ENCODE measurements at regions not wholly inside any gene's neighbourhood (a gene's known extent, or its start where the extent isn't known, plus 50 kb on each side); places are given as distances from the start of the nearest gene placed in this dataset.

- Histone ChIP-seq H3K9me3 (replicated peaks in 1 of 2; ENCODE audit: control insufficient read depth in 1 of 2, insufficient read depth in 1 of 2, low read length in 2 of 2) (no peaks in the 10 kb centered on the region), H3K36me3 (replicated peaks in 1 of 2; ENCODE audit: control insufficient read depth in 1 of 2, insufficient read depth in 2 of 2, low read length in 2 of 2) (no peaks in the 10 kb centered on the region), H3K27ac (ENCODE audit: low read depth in 1 of 2, low read length in 2 of 2) (no peak overlapping the region), H3K9ac (ENCODE audit: insufficient read depth, low read length, poor library complexity, severe bottlenecking) (no peak overlapping the region), H3K27me3 (ENCODE audit: control insufficient read depth in 2 of 2, insufficient read depth in 2 of 2, low read length in 2 of 2) (no peaks in the 10 kb centered on the region), H3K4me1 (ENCODE audit: control insufficient read depth in 1 of 2, insufficient read depth in 2 of 2, low read length in 2 of 2) (no peaks in the 10 kb centered on the region), H3K4me2 (replicated peaks; ENCODE audit: extremely low read depth, low read length, poor library complexity, severe bottlenecking) (no peak overlapping the region), H3K79me2 (ENCODE audit: insufficient read depth, low read length) (no peaks in the 10 kb centered on the region), H2AFZ (ENCODE audit: insufficient read depth, low read depth, low read length, poor library complexity, severe bottlenecking) (no peak overlapping the region), H3K4me3 (replicated peaks in 1 of 3; ENCODE audit: low read depth in 2 of 3, low read length in 3 of 3) (no peak overlapping the region), H4K20me1 (ENCODE audit: insufficient read depth, low read length) (no peaks in the 10 kb centered on the region)
- Mint-ChIP-seq H3K27ac (no peak overlapping the region), H3K4me3 (no peak overlapping the region), H3K36me3 (no peaks in the 10 kb centered on the region), H3K4me1 (no peaks in the 10 kb centered on the region), H3K27me3 (ENCODE audit: low read depth in 3 of 3) (peaks cover 0 to 3% (median 0%) of the 10 kb centered on the region in 3 donors), H3K9me3 (peaks cover 0 to 5% (median 0%) of the 10 kb centered on the region in 7 donors)
- DNase-seq, result no peak
- intact Hi-C loops (cut with micrococcal nuclease), result loop anchor here in 1 of 2 donors (5.0 kb wide), 1 partner anchor 212 kb away; no protein-coding TSS in a partner anchor
- peak; percentile 17 for TF ChIP-seq CTCF (IDR thresholded peaks at IDR 0.05)
These were observed 80.9 kb upstream of the ARHGEF26 start for GRCh38 chr3:154040283-154040682.

- Histone ChIP-seq H3K4me2 (replicated peaks; ENCODE audit: extremely low read depth, low read length, poor library complexity, severe bottlenecking) (no peak overlapping the region), H3K27me3 (ENCODE audit: control insufficient read depth in 2 of 2, insufficient read depth in 2 of 2, low read length in 2 of 2) (no peaks in the 10 kb centered on the region), H3K9ac (ENCODE audit: insufficient read depth, low read length, poor library complexity, severe bottlenecking) (no peak overlapping the region), H3K4me1 (ENCODE audit: control insufficient read depth in 1 of 2, insufficient read depth in 2 of 2, low read length in 2 of 2) (no peaks in the 10 kb centered on the region), H4K20me1 (ENCODE audit: insufficient read depth, low read length) (no peaks in the 10 kb centered on the region), H2AFZ (ENCODE audit: insufficient read depth, low read depth, low read length, poor library complexity, severe bottlenecking) (no peak overlapping the region), H3K79me2 (ENCODE audit: insufficient read depth, low read length) (no peaks in the 10 kb centered on the region), H3K4me3 (replicated peaks in 1 of 3; ENCODE audit: low read depth in 2 of 3, low read length in 3 of 3) (no peak overlapping the region), H3K36me3 (replicated peaks in 1 of 2; ENCODE audit: control insufficient read depth in 1 of 2, insufficient read depth in 2 of 2, low read length in 2 of 2) (no peaks in the 10 kb centered on the region), H3K27ac (ENCODE audit: low read depth in 1 of 2, low read length in 2 of 2) (no peak overlapping the region), H3K9me3 (replicated peaks in 1 of 2; ENCODE audit: control insufficient read depth in 1 of 2, insufficient read depth in 1 of 2, low read length in 2 of 2) (no peaks in the 10 kb centered on the region)
- Mint-ChIP-seq H3K27me3 (ENCODE audit: low read depth in 3 of 3) (peaks cover 0 to 3% (median 3%) of the 10 kb centered on the region in 3 donors), H3K9me3 (peaks cover 0 to 2% (median 0%) of the 10 kb centered on the region in 7 donors), H3K4me3 (no peak overlapping the region), H3K36me3 (no peaks in the 10 kb centered on the region), H3K27ac (no peak overlapping the region), H3K4me1 (no peaks in the 10 kb centered on the region)
- TF ChIP-seq CTCF (IDR thresholded peaks at IDR 0.05), result no peak
- intact Hi-C loops (cut with micrococcal nuclease), result loop anchor here in 1 of 2 donors (5.0 kb wide), 1 partner anchor 208 kb away; no protein-coding TSS in a partner anchor
- WGBS (ENCODE audit: insufficient coverage), result 100% methylated on average over 1 of the region's 2 CpGs
- no peak for DNase-seq
These were observed 76.5 kb upstream of the ARHGEF26 start for GRCh38 chr3:154044671-154045070.

All from CD14-positive monocyte (primary cell).